A549 (cell line): ENCODE measurements at regions not wholly inside any gene's neighbourhood (a gene's known extent, or its start where the extent isn't known, plus 50 kb on each side); places are given as distances from the start of the nearest gene placed in this dataset.

Experiments
- ATAC-seq, 2 experiments: fragments of 200-7000 bp in 1 of 2; fragments of >200 bp in 1 of 2; cut with Nextera tagmentation in 1 of 2; cut with Tn5 transposase in 1 of 2; 3 replicates each; pipeline versions ENCODE4 v1.8.0 to v1.9.1; 2018 to 2020; ENCODE audit warnings: mild to moderate bottlenecking in 1 of 2, moderate library complexity in 1 of 2
- CTCF ChIA-PET: fragments of 300-600 bp; sonication (Branson Sonifier 250); formaldehyde crosslinking; extraction: SDS; loops from one replicate; lab custom pipeline; 2021; ENCODE audit warnings: antibody characterized with exemption, inconsistent platforms; lab: Yijun Ruan, JAX
- POLR2A ChIA-PET: fragments of 350-600 bp; formaldehyde crosslinking; extraction: SDS; loops from one replicate; lab custom pipeline; 2021; ENCODE audit warnings: antibody characterized with exemption, inconsistent platforms; lab: Yijun Ruan, JAX
- DNase-seq, 2 experiments: peaks; one replicate each; pipeline versions ENCODE4 v3.0.0 to v3.0.0-alpha.2; 2011 to 2016; ENCODE audit warnings: low read depth in 1 of 2, low spot score in 1 of 2
- FAIRE-seq: peaks from 2 replicates; lab custom pipeline; 2011; peaks lifted over from hg19 to GRCh38; lab: Jason Lieb, UNC
- H3K27ac ChIP-seq, 2 experiments: fragments of >200 bp; sonication (Bioruptor Twin); formaldehyde crosslinking; 3 replicates each; pipeline ENCODE4 v1.5.1; 2016 to 2017
- H3K4me1 ChIP-seq: fragments of >200 bp; sonication (Bioruptor Twin); formaldehyde crosslinking; 3 replicates; pipeline ENCODE4 v1.6.1; 2016
- H3K4me2 ChIP-seq: fragments of >200 bp; sonication (Bioruptor Twin); formaldehyde crosslinking; 3 replicates; pipeline ENCODE4 v1.6.1; 2016
- H3K4me3 ChIP-seq: fragments of >200 bp; sonication (Bioruptor Twin); formaldehyde crosslinking; 3 replicates; pipeline ENCODE4 v1.5.1; 2016
- H3K9me3 ChIP-seq: fragments of >200 bp; sonication (Bioruptor Twin); formaldehyde crosslinking; 3 replicates; pipeline ENCODE4 v1.6.1; 2016
- ATOH8 ChIP-seq: fragments of 250-450 bp; sonication (Bioruptor Pico); IDR thresholded peaks from 2 replicates; pipeline ENCODE4 v1.5.0; 2020; ENCODE audit warnings: low read depth, mild to moderate bottlenecking, moderate library complexity
- CBX2 ChIP-seq: fragments of 200-600 bp; sonication (generic); IDR thresholded peaks from 2 replicates; pipeline ENCODE4 v1.6.1; 2016; ENCODE audit warnings: low read depth, mild to moderate bottlenecking, borderline replicate concordance
- CBX8 ChIP-seq: fragments of 200-600 bp; sonication (generic); IDR thresholded peaks from 2 replicates; pipeline ENCODE4 v1.6.1; 2016
- CHD2 ChIP-seq: fragments of 150-350 bp; IDR thresholded peaks from 2 replicates; pipeline ENCODE4 v1.6.1; 2014; ENCODE audit warnings: low read length; ENCODE audit not compliant: partially characterized antibody
- E2F6 ChIP-seq: IDR thresholded peaks from 2 replicates; pipeline ENCODE4 v1.6.1; 2012; ENCODE audit warnings: low read depth, borderline replicate concordance
- EHF ChIP-seq: fragments of 250-450 bp; sonication (Bioruptor Pico); IDR thresholded peaks from 2 replicates; pipeline ENCODE4 v1.5.0; 2020; ENCODE audit warnings: mild to moderate bottlenecking
- ELK1 ChIP-seq: fragments of 150-350 bp; IDR thresholded peaks from 2 replicates; pipeline ENCODE4 v1.6.1; 2014; ENCODE audit warnings: low read depth, mild to moderate bottlenecking, low read length
- EP300 ChIP-seq, 2 experiments: fragments of >200 bp; sonication (Bioruptor Twin); formaldehyde crosslinking; IDR thresholded peaks; 2 replicates in 1 of 2; 3 replicates in 1 of 2; pipeline ENCODE4 v1.6.1; 2016 to 2017
- ESRRA ChIP-seq: fragments of 150-350 bp; IDR thresholded peaks from 2 replicates; pipeline ENCODE4 v1.6.1; 2014; ENCODE audit warnings: mild to moderate bottlenecking, low read length, borderline replicate concordance
- FOSB ChIP-seq: fragments of 250-450 bp; sonication (Bioruptor Pico); IDR thresholded peaks from 2 replicates; pipeline ENCODE4 v1.5.0; 2020; ENCODE audit warnings: mild to moderate bottlenecking, moderate library complexity
- FOSL2 ChIP-seq, 2 experiments: fragments of 450-650 bp in 1 of 2; fragments of >200 bp in 1 of 2; sonication (Bioruptor Twin) in 1 of 2; formaldehyde crosslinking; IDR thresholded peaks; 2 replicates each; pipeline versions ENCODE4 v1.5.0 to v1.6.1; 2016 to 2020; ENCODE audit warnings: mild to moderate bottlenecking in 1 of 2, moderate library complexity in 1 of 2
- FOXS1 ChIP-seq: fragments of 250-450 bp; sonication (Bioruptor Pico); IDR thresholded peaks from 2 replicates; pipeline ENCODE4 v1.5.0; 2020; ENCODE audit warnings: mild to moderate bottlenecking, moderate library complexity
- GATA3 ChIP-seq: IDR thresholded peaks from 2 replicates; pipeline ENCODE4 v1.6.1; 2012; ENCODE audit warnings: borderline replicate concordance
- HES2 ChIP-seq: fragments of >200 bp; sonication (Bioruptor Twin); formaldehyde crosslinking; IDR thresholded peaks from 2 replicates; pipeline ENCODE4 v1.6.1; 2016
- HEYL ChIP-seq: fragments of 250-450 bp; sonication (Bioruptor Pico); IDR thresholded peaks from 2 replicates; pipeline ENCODE4 v1.8.0; 2021; ENCODE audit warnings: mild to moderate bottlenecking, moderate library complexity
- HMGXB4 ChIP-seq: fragments of 250-450 bp; sonication (Bioruptor Pico); IDR thresholded peaks from 2 replicates; pipeline ENCODE4 v1.5.0; 2021; ENCODE audit warnings: mild to moderate bottlenecking, moderate library complexity, borderline replicate concordance
- KDM1A ChIP-seq: fragments of 200-600 bp; sonication (generic); IDR thresholded peaks from 2 replicates; pipeline ENCODE4 v1.6.1; 2016; ENCODE audit warnings: low read depth, mild to moderate bottlenecking
- MAFK ChIP-seq: fragments of 450-650 bp; IDR thresholded peaks from 2 replicates; pipeline ENCODE4 v1.6.1; 2014; ENCODE audit not compliant: partially characterized antibody
- MAZ ChIP-seq: fragments of 150-350 bp; IDR thresholded peaks from 2 replicates; pipeline ENCODE4 v1.6.1; 2014; ENCODE audit warnings: antibody characterized with exemption, low read depth, low read length, borderline replicate concordance
- POLR2A ChIP-seq: IDR thresholded peaks from 2 replicates; pipeline ENCODE4 v1.6.1; 2012; ENCODE audit warnings: mild to moderate bottlenecking, low read length
- RAD21 ChIP-seq, 2 experiments: fragments of >200 bp in 1 of 2; sonication (Bioruptor Twin) in 1 of 2; formaldehyde crosslinking in 1 of 2; IDR thresholded peaks in 1 of 2; conservative IDR thresholded peaks in 1 of 2; 2 replicates in 1 of 2; 3 replicates in 1 of 2; pipeline ENCODE4 v1.6.1; 2012 to 2018; ENCODE audit warnings: inconsistent platforms in 1 of 2
- RFX5 ChIP-seq: fragments of 450-650 bp; IDR thresholded peaks from 2 replicates; pipeline ENCODE4 v1.7.1; 2014; ENCODE audit warnings: antibody characterized with exemption, mild to moderate bottlenecking, moderate library complexity
- RNF2 ChIP-seq: fragments of 200-600 bp; sonication (generic); IDR thresholded peaks from 2 replicates; pipeline ENCODE4 v1.6.1; 2016; ENCODE audit warnings: low read depth, mild to moderate bottlenecking, antibody characterized with exemption, moderate library complexity, borderline replicate concordance
- SMC3 ChIP-seq: fragments of >200 bp; sonication (Bioruptor Twin); formaldehyde crosslinking; IDR thresholded peaks from 3 replicates; pipeline ENCODE4 v1.6.1; 2018; ENCODE audit warnings: inconsistent platforms
- SREBF2 ChIP-seq: fragments of 450-650 bp; IDR thresholded peaks from 2 replicates; pipeline ENCODE4 v1.6.1; 2014; ENCODE audit warnings: mild to moderate bottlenecking, moderate library complexity
- TP53 ChIP-seq: fragments of 250-450 bp; sonication (Bioruptor Pico); IDR thresholded peaks from 2 replicates; pipeline ENCODE4 v1.5.0; 2021; ENCODE audit warnings: mild to moderate bottlenecking, moderate library complexity
- ZC3H11A ChIP-seq: fragments of 450-650 bp; IDR thresholded peaks from 2 replicates; pipeline ENCODE4 v1.6.1; 2014; ENCODE audit warnings: antibody characterized with exemption, mild to moderate bottlenecking
- WGBS: methylation state at CpG from one replicate; pipeline ENCODE4 v1.1.6; 2017; ENCODE audit errors: missing lambda C conversion rate; 5-methylcytosine and 5-hydroxymethylcytosine counted together

- FAIRE-seq (no peak), DNase-seq (no peak), ATAC-seq (no peak)
- POLR2A ChIA-PET: no interaction called here
- no peak overlapping the region for H3K4me3 ChIP-seq
- H3K4me2 ChIP-seq: no peak overlapping the region
- TF ChIP-seq FOSB (no peak), RAD21 (conservative IDR thresholded peaks at IDR 0.05 in 1 of 2, IDR thresholded peaks at IDR 0.05 in 1 of 2) (no peak), SMC3 (no peak), MAFK (no peak), CBX2 (no peak), CBX8 (no peak), ELK1 (no peak), EHF (CRISPR knock-in tag) (no peak), HMGXB4 (CRISPR knock-in tag) (no peak), HES2 (no peak)
- no peak overlapping the region for H3K27ac ChIP-seq
- H3K9me3 ChIP-seq: no peaks in the 10 kb centered on the region
- H3K4me1 ChIP-seq: no peaks in the 10 kb centered on the region
- WGBS: 31% methylated on average over 6 of the region's 6 CpGs
- CTCF ChIA-PET: interaction anchor here (0.6 to 1.2 kb wide), 2 partner anchors 15 to 18 kb away, joined by 3 to 5 read pairs; no protein-coding TSS in a partner anchor
These were observed 309.7 kb upstream of the PLET1 start for GRCh38 chr11:112570333-112570732.

GRCh38 chr11:112579282-112579681 lies 318.6 kb upstream of the PLET1 start:
- no peak overlapping the region for H3K4me2 ChIP-seq
- H3K4me3 ChIP-seq: no peak overlapping the region
- no peaks in the 10 kb centered on the region for H3K4me1 ChIP-seq
- TF ChIP-seq EP300 (IDR thresholded peaks at IDR 0.05): no peak
- H3K27ac ChIP-seq: no peak overlapping the region
- DNase-seq (no peak), ATAC-seq (no peak), FAIRE-seq (no peak)
- WGBS: 32% methylated on average over 3 of the region's 3 CpGs
- ChIA-PET POLR2A (no interaction called here), CTCF (interaction anchor here (2.7 kb wide), 1 partner anchor 9 kb away, joined by 9 read pairs; no protein-coding TSS in a partner anchor)
- H3K9me3 ChIP-seq: no peaks in the 10 kb centered on the region

- Histone ChIP-seq H3K4me3 (no peak overlapping the region), H3K4me2 (no peak overlapping the region), H3K27ac (no peak overlapping the region), H3K4me1 (no peaks in the 10 kb centered on the region), H3K9me3 (no peaks in the 10 kb centered on the region)
- no peak for TF ChIP-seq ELK1
- no peak for TF ChIP-seq RNF2
- TF ChIP-seq HMGXB4 (CRISPR knock-in tag): no peak
- no peak for TF ChIP-seq E2F6
- no peak for TF ChIP-seq POLR2A
- no peak for TF ChIP-seq SREBF2
- no peak for TF ChIP-seq TP53 (CRISPR knock-in tag)
- TF ChIP-seq SMC3: no peak
- TF ChIP-seq ATOH8 (CRISPR knock-in tag): no peak
- no peak for TF ChIP-seq FOXS1
- TF ChIP-seq HEYL (CRISPR knock-in tag): no peak
- no peak for TF ChIP-seq GATA3
- no peak for TF ChIP-seq RFX5
- no peak for TF ChIP-seq ZC3H11A
- no peak for TF ChIP-seq KDM1A
- no peak for TF ChIP-seq FOSL2 (IDR thresholded peaks at IDR 0.05)
- no peak for TF ChIP-seq FOSL2 (CRISPR knock-in tag; IDR thresholded peaks at IDR 0.05)
- TF ChIP-seq ESRRA: no peak
- no peak for TF ChIP-seq CHD2
- no peak for TF ChIP-seq MAZ
- no peak for TF ChIP-seq FOSB
- ATAC-seq (no peak), DNase-seq (no peak), FAIRE-seq (no peak)
- POLR2A ChIA-PET: no interaction called here
- CTCF ChIA-PET: interaction anchor here (2.5 kb wide), 1 partner anchor 709 kb away, joined by 6 read pairs; no protein-coding TSS in a partner anchor
These were observed 320.2 kb upstream of the PLET1 start for GRCh38 chr11:112580864-112581263.
